ENCODE measurements at regions not wholly inside any gene's neighbourhood (a gene's known extent, or its start where the extent isn't known, plus 50 kb on each side); places are given as distances from the start of the nearest gene placed in this dataset.
"Not testable (repeated sequence)": the region's sequence is repeated elsewhere in the genome, so short reads cannot be mapped to it uniquely, and the experiment has no call there.

DNA sequence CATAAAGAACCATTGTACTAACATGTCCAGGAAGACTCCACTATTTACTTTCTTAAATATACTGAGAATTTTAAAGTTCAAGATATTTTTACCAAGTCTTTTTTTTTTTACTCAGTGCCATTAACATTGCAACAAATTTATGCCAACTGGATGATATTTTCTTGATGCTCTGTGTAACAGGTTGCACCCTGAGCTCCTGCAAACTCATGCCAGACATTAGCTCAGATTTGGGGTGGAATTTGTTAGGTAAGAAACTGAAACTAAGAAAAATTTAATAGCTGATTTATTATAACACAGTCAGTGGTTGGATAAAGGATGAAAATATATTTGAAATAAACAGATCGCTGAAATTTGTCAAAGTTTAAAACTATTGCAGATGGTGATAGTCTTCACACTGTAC lies 228.6 kb upstream of the SPHKAP start:
- no peak for DNase-seq (ENCODE audit: low read depth)

DNA sequence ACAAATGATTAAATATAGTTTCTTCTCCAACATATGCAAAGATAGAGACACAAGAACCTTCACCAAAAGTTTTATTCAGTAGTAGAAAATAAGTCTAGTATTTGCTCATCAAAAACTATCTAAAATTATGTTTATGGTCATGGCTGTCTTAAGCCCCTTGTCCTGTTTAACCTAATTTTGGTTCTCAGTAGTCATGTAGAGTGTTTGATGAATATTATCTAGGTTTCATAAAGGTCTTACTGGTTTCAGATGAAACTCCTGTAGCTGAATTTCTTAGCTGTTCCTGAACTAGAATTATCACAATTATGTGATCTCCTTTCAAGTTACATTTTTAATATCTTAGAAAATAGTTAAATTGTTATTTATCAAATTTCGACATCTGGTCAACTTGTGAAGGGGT lies 228.0 kb upstream of the SPHKAP start:
- no peak for DNase-seq (ENCODE audit: low read depth)

- no peak for DNase-seq (ENCODE audit: low read depth)
Measured at GRCh38 chr2:228408529-228409227, 227.2 kb upstream of the SPHKAP start.

DNA sequence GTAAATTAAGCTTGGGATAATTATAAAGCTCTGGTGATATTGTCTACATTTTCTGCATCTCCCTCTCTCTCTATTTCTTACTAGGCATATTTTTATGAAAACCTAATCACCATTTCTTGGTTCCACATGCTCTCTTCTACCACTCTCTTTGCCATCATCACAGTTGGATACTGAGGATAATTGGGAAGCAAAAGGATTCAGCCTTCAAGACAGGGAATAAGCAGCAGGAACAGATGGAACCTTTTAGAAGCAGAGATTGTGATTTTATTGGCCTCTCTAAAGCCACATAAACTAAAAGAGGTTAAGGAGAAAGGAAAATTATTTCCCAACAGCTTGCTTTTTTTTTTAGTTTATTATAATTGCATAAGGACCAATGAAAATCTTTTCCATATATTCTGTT lies 226.3 kb upstream of the SPHKAP start:
- no peak for DNase-seq (ENCODE audit: low read depth)

GRCh38 chr2:228401065-228401912 lies 219.8 kb upstream of the SPHKAP start:
- DNase-seq (ENCODE audit: low read depth), result no peak

- DNase-seq (ENCODE audit: low read depth), result no peak
Measured at GRCh38 chr2:228387776-228388175, 206.3 kb upstream of the SPHKAP start.

- DNase-seq (ENCODE audit: low read depth), result no peak
Measured at GRCh38 chr2:228378696-228379425, 197.4 kb upstream of the SPHKAP start.

DNA sequence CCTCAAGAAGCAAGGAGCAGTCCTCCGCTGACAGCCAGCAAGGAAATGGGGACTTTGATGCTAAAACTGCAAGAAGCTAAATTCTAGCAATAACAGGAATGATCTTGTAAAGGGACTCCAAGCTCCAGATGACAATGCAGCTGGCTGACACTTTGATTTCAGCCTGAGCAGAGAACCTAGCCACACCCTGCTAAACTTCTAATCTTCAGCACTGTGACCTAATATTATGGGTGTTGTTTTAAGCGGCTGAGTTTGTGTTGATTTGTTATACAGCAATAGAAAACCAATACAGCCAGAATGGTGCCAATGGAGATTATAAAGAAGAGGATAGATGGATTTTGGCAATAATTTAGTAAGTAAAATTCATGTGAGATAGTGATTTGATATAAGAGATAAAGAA lies 196.7 kb upstream of the SPHKAP start:
- DNase-seq (ENCODE audit: low read depth), result no peak

GRCh38 chr2:228377533-228377932 lies 196.0 kb upstream of the SPHKAP start:
- DNase-seq (ENCODE audit: low read depth), result no peak

- DNase-seq (ENCODE audit: low read depth), result no peak
Measured at GRCh38 chr2:228374741-228375140, 193.3 kb upstream of the SPHKAP start.

GRCh38 chr2:228373191-228373590 lies 191.7 kb upstream of the SPHKAP start:
- no peak for DNase-seq (ENCODE audit: low read depth)

DNA sequence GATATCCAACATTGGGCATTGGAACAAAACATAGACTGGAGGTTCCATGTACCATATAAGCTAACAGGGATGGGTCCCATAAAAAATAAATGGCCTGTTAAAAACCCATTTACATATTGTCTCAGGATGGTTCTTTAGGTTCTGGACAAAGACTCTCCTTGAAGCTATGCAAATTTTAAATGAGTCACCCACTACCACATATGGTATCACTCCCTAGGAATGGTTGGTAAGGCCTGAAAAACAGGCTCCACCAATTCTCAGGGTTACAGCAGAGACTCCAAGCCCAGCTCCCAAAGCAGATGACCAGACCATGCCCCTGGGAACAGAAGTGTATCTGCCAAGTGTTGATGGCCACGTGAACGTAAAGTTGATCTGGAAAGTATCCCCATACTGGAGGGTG lies 190.7 kb upstream of the SPHKAP start:
- DNase-seq (ENCODE audit: low read depth), result no peak

GRCh38 chr2:228369400-228370031 lies 188.0 kb upstream of the SPHKAP start:
- no peak for DNase-seq (ENCODE audit: low read depth)

GRCh38 chr2:228367356-228367755 lies 185.9 kb upstream of the SPHKAP start:
- DNase-seq (ENCODE audit: low read depth), result no peak

GRCh38 chr2:228359473-228359872 lies 178.0 kb upstream of the SPHKAP start:
- DNase-seq (ENCODE audit: low read depth), result no peak

GRCh38 chr2:228355897-228356296 lies 174.4 kb upstream of the SPHKAP start:
- no peak for DNase-seq (ENCODE audit: low read depth)

- DNase-seq (ENCODE audit: low read depth), result not testable (repeated sequence)
Measured at GRCh38 chr2:228352980-228353379, 171.5 kb upstream of the SPHKAP start.

DNA sequence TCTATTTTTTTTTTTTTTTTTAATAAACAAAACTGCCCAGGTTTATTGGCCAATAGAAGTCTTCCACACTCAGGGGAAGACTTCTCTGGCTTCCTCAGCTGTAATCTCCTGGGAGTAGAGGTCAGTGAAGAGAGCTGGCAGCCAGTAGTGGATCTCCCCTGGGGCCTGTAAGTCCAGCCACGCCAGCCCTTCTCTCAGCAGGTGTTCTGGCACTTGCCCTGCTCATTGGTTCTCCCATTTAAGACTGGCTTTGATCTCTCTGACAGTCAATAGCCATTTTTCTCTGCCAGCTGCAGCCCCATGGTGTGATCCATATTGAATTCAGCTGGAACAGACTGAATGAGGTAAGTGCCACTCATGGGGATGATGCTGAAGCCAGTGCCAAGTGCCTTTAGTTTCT lies 170.6 kb upstream of the SPHKAP start:
- no peak for DNase-seq (ENCODE audit: low read depth)

DNA sequence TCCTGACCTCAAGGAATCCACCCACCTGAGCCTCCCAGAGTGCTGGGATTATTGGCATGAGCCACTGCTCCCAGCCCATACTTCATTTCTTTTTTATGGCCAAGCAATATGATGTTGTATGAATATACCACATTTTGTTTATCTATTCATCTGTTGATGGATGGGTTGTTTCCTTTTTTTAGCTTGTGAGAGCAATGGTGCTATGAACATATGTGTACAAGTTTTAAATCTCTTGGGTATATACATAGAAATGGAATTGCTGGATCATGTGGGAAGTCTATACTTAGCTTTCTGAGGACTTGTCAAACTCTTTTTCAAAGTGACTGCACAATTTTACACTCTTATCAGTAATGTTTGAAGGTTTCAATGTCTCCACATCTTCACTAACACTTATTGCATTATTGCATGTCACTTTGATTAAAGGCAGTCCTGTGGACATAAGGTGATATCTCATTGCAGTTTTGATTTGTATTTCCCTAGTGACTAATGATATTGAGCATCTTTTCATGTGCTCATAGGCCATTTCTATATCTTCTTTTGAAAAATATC lies 167.1 kb upstream of the SPHKAP start:
- DNase-seq (ENCODE audit: low read depth), result no peak

DNA sequence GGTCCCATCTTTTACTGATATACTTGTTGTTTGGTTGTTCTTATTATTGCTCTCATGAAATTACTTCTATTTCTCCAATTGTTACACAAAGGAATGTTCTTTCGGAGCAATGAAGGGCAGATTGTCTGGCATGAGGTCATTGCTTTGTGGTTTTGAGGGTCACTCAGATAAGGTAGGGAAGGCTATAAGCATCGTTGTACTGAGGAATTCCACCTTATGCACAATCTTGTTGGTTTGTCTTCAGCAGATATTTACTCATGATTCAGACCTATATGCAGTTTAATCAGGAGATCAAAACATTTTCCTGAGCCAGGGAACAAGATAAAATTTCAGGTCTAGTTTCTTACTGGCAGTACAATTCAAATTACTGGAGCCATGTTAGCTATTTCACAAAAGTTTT lies 163.0 kb upstream of the SPHKAP start:
- no peak for DNase-seq (ENCODE audit: low read depth)

GRCh38 chr2:228339525-228339924 lies 158.0 kb upstream of the SPHKAP start:
- no peak for DNase-seq (ENCODE audit: low read depth)

GRCh38 chr2:228334180-228334579 lies 152.7 kb upstream of the SPHKAP start:
- no peak for DNase-seq (ENCODE audit: low read depth)

Measured in HS-5 (cell line).